ENCODE measurements at regions not wholly inside any gene's neighbourhood (a gene's known extent, or its start where the extent isn't known, plus 50 kb on each side); places are given as distances from the start of the nearest gene placed in this dataset.

DNA sequence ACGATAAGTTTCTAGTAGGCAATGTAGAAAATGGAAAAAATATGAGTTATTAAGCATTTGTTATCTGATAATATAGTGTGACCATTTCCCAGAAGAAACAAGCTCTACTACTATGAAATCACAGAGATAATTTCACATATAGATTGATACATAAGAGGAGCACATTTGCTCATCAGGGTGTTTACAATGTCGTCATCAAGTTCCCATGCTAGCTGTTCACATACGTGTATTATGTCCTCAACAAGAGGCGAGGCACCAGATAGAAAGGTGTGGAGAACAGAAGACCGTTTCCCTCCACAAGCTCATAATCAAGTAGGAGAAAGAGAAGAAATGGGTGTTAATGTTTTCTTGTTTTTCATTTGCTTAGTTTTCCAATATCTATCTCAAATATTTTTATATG, 326.1 kb upstream of the ARID1B start:
- no TSS peak for BruUV-seq (replicated peaks)
- Histone ChIP-seq H3K9me3 (ENCODE audit: control insufficient read depth in 1 of 2, insufficient read depth in 1 of 2, low read depth in 1 of 2, low read length in 2 of 2) (no peaks in the 10 kb centered on the region), H3K36me3 (ENCODE audit: control insufficient read depth in 1 of 2, insufficient read depth in 2 of 2, low read length in 2 of 2) (no peaks in the 10 kb centered on the region), H3K79me2 (ENCODE audit: insufficient read depth, low read length) (no peaks in the 10 kb centered on the region), H3K9me2 (ENCODE audit: insufficient read depth) (no peaks in the 10 kb centered on the region), H2AFZ (ENCODE audit: low read depth, low read length, poor library complexity, severe bottlenecking) (no peak overlapping the region), H3K27me3 (ENCODE audit: insufficient read depth, low read length) (no peaks in the 10 kb centered on the region), H3K27ac (ENCODE audit: low read depth, low read length) (no peak overlapping the region), H3K9ac (ENCODE audit: low read length) (no peak overlapping the region), H3K4me2 (ENCODE audit: low read length) (no peak overlapping the region), H3K4me3 (replicated peaks in 1 of 2; ENCODE audit: low read depth in 1 of 2, low read length in 2 of 2) (no peak overlapping the region), H3K4me1 (ENCODE audit: control insufficient read depth in 1 of 2, insufficient read depth in 2 of 2, low read length in 2 of 2) (no peaks in the 10 kb centered on the region), H4K20me1 (ENCODE audit: insufficient read depth) (no peaks in the 10 kb centered on the region)
- intact Hi-C loops (cut with micrococcal nuclease): no loop called here
- ChIA-PET RAD21 (ENCODE audit: low non-redundant PET in 1 of 2, low total read pairs in 2 of 2, uncharacterized antibody in 2 of 2, unreplicated experiment in 2 of 2) (no interaction called here), CTCF (no interaction called here), POLR2A (no interaction called here)
- TF ChIP-seq EGR1 (IDR thresholded peaks at IDR 0.05; ENCODE audit: low read depth): no peak
- ATAC-seq: no peak
- DNase-seq (ENCODE audit: low read depth, low spot score): no peak

DNA sequence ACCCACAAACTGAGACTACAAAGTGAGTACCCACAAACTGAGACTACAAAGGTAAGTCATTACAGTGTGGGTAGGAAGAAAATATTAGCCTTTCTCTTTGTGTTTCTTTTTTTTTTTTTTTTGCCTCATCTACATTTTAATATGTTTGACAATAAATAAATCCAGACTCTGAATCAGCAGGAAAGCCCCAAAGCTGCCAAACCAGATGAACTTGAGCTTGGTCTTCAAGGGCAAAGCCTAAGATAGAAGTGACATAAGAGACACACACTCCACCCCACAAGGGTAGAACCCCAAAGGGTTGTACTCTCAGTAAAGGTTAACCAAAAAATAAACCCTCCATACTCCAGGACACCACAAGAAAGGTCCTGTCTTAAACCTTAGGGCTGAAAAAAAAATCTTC, 326.8 kb upstream of the ARID1B start:
- Histone ChIP-seq H3K9ac (ENCODE audit: low read length) (no peak overlapping the region), H3K9me2 (ENCODE audit: insufficient read depth) (no peaks in the 10 kb centered on the region), H3K27ac (ENCODE audit: low read depth, low read length) (no peak overlapping the region), H3K4me2 (ENCODE audit: low read length) (no peak overlapping the region), H4K20me1 (ENCODE audit: insufficient read depth) (no peaks in the 10 kb centered on the region), H3K4me1 (ENCODE audit: control insufficient read depth in 1 of 2, insufficient read depth in 2 of 2, low read length in 2 of 2) (no peaks in the 10 kb centered on the region), H3K79me2 (ENCODE audit: insufficient read depth, low read length) (no peaks in the 10 kb centered on the region), H3K4me3 (replicated peaks in 1 of 2; ENCODE audit: low read depth in 1 of 2, low read length in 2 of 2) (no peak overlapping the region), H2AFZ (ENCODE audit: low read depth, low read length, poor library complexity, severe bottlenecking) (no peak overlapping the region), H3K27me3 (ENCODE audit: insufficient read depth, low read length) (no peaks in the 10 kb centered on the region), H3K36me3 (ENCODE audit: control insufficient read depth in 1 of 2, insufficient read depth in 2 of 2, low read length in 2 of 2) (no peaks in the 10 kb centered on the region), H3K9me3 (ENCODE audit: control insufficient read depth in 1 of 2, insufficient read depth in 1 of 2, low read depth in 1 of 2, low read length in 2 of 2) (no peaks in the 10 kb centered on the region)
- ChIA-PET CTCF (no interaction called here), POLR2A (no interaction called here), RAD21 (ENCODE audit: low non-redundant PET in 1 of 2, low total read pairs in 2 of 2, uncharacterized antibody in 2 of 2, unreplicated experiment in 2 of 2) (no interaction called here)
- DNase-seq (ENCODE audit: low read depth, low spot score): no peak
- TF ChIP-seq SRF (IDR thresholded peaks at IDR 0.05; ENCODE audit: low read depth) (no peak), YY1 (IDR thresholded peaks at IDR 0.05; ENCODE audit: extremely low read depth, insufficient replicate concordance, low read depth, low read length) (no peak), CTCF (IDR thresholded peaks at IDR 0.05 in 2 of 3, conservative IDR thresholded peaks at IDR 0.05 in 1 of 3; ENCODE audit: borderline replicate concordance in 1 of 3, insufficient read depth in 1 of 3, low read depth in 2 of 3, low read length in 2 of 3) (no peak), EGR1 (IDR thresholded peaks at IDR 0.05; ENCODE audit: low read depth) (no peak), JUND (IDR thresholded peaks at IDR 0.05) (no peak), POLR2AphosphoS5 (IDR thresholded peaks at IDR 0.05; ENCODE audit: low read depth, low read length) (no peak), ZBTB33 (IDR thresholded peaks at IDR 0.05; ENCODE audit: extremely low read depth, insufficient replicate concordance, low read length) (no peak), CEBPB (IDR thresholded peaks at IDR 0.05; ENCODE audit: low read depth) (no peak), POLR2A (IDR thresholded peaks at IDR 0.05; ENCODE audit: borderline replicate concordance, extremely low read depth, insufficient read depth, insufficient read length) (no peak), SIN3A (IDR thresholded peaks at IDR 0.05; ENCODE audit: low read depth) (no peak), ELF1 (IDR thresholded peaks at IDR 0.05; ENCODE audit: borderline replicate concordance, low read depth) (no peak)
- TF ChIP-seq, protein P1, sequence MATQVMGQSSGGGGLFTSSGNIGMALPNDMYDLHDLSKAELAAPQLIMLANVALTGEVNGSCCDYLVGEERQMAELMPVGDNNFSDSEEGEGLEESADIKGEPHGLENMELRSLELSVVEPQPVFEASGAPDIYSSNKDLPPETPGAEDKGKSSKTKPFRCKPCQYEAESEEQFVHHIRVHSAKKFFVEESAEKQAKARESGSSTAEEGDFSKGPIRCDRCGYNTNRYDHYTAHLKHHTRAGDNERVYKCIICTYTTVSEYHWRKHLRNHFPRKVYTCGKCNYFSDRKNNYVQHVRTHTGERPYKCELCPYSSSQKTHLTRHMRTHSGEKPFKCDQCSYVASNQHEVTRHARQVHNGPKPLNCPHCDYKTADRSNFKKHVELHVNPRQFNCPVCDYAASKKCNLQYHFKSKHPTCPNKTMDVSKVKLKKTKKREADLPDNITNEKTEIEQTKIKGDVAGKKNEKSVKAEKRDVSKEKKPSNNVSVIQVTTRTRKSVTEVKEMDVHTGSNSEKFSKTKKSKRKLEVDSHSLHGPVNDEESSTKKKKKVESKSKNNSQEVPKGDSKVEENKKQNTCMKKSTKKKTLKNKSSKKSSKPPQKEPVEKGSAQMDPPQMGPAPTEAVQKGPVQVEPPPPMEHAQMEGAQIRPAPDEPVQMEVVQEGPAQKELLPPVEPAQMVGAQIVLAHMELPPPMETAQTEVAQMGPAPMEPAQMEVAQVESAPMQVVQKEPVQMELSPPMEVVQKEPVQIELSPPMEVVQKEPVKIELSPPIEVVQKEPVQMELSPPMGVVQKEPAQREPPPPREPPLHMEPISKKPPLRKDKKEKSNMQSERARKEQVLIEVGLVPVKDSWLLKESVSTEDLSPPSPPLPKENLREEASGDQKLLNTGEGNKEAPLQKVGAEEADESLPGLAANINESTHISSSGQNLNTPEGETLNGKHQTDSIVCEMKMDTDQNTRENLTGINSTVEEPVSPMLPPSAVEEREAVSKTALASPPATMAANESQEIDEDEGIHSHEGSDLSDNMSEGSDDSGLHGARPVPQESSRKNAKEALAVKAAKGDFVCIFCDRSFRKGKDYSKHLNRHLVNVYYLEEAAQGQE (IDR thresholded peaks at IDR 0.05; ENCODE audit: low read depth): no peak
- TF ChIP-seq, protein P2, sequence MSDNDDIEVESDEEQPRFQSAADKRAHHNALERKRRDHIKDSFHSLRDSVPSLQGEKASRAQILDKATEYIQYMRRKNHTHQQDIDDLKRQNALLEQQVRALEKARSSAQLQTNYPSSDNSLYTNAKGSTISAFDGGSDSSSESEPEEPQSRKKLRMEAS (IDR thresholded peaks at IDR 0.05): no peak
- no TSS peak for BruUV-seq (replicated peaks)
- intact Hi-C loops (cut with micrococcal nuclease): no loop called here
- ATAC-seq: no peak
